HS-27A (cell line): ENCODE measurements at regions not wholly inside any gene's neighbourhood (a gene's known extent, or its start where the extent isn't known, plus 50 kb on each side); places are given as distances from the start of the nearest gene placed in this dataset.

ENCODE experiments used
- DNase-seq: peaks from one replicate; pipeline ENCODE4 v3.0.0-alpha.2; 2012; ENCODE audit warnings: low read depth, missing footprints

DNA sequence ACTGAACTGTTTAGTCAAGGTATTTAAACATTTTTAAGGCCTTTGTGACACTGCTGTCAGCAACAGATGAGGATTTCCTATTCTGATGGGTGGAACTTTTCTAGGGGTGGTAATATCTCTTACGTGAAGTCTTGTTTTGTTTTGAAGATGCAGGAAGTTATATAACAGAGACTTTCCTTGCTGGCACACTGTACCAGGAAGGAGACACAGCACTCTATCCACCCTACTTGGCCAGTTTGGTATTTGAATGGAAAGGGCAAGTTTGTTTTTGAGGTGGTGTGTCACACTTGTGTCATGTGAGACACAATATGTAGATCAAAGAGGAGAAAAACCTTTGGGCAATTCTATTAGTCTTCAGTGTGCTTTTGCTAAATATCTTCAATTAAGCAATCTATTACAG is 51.6 kb upstream of the SRP54 start:
- DNase-seq = no peak

- DNase-seq = no peak
Observed at GRCh38 chr14:34930591-34931091, 52.2 kb upstream of the SRP54 start.

GRCh38 chr14:34926552-34926951 is 51.4 kb upstream of the BAZ1A start:
- DNase-seq = peak; percentile 45
